Testis (tissue), 2 donors: ENCODE measurements at regions not wholly inside any gene's neighbourhood (a gene's known extent, or its start where the extent isn't known, plus 50 kb on each side); places are given as distances from the start of the nearest gene placed in this dataset.

ENCODE experiments used
- DNase-seq: peaks from one replicate; pipeline ENCODE4 v3.0.0-alpha.2; 2019
- H3K27ac ChIP-seq, 2 donors: fragments of 200-600 bp; sonication (generic); one replicate each; pipeline ENCODE4 v1.5.1; 2019
- H3K27me3 ChIP-seq: fragments of 200-600 bp; sonication (generic); one replicate; pipeline ENCODE4 v1.5.1; 2019
- H3K36me3 ChIP-seq: fragments of 200-600 bp; sonication (generic); one replicate; pipeline ENCODE4 v1.5.1; 2017; ENCODE audit warnings: low read depth; ENCODE audit errors: missing control alignments
- H3K4me1 ChIP-seq: fragments of 200-600 bp; sonication (generic); one replicate; pipeline ENCODE4 v1.5.1; 2019
- H3K4me3 ChIP-seq, 2 donors: fragments of 200-600 bp; sonication (generic); one replicate each; pipeline ENCODE4 v1.5.1; 2017 to 2019
- H3K9me3 ChIP-seq: fragments of 200-600 bp; sonication (generic); one replicate; pipeline ENCODE4 v1.5.1; 2017
- CTCF ChIP-seq, 3 experiments: fragments of 450-650 bp in 2 of 3; fragments of 200-600 bp in 1 of 3; sonication (generic) in 1 of 3; IDR thresholded peaks; one replicate each; pipeline ENCODE4 v1.5.1; 2016 to 2019; ENCODE audit warnings: antibody characterized with exemption in 3 of 3, mild to moderate bottlenecking in 2 of 3, moderate library complexity in 1 of 3
- POLR2A ChIP-seq: fragments of 450-650 bp; IDR thresholded peaks from one replicate; pipeline ENCODE4 v1.6.1; 2017; ENCODE audit warnings: antibody characterized with exemption, mild to moderate bottlenecking, moderate library complexity
- WGBS, 2 donors: methylation state at CpG; one replicate each; pipeline ENCODE4 v1.1.5; 2018; 5-methylcytosine and 5-hydroxymethylcytosine counted together
- intact Hi-C: fragments of 100-400 bp; cut with DNase I; formaldehyde crosslinking; loops from one replicate; pipeline ENCODE4 v1.15.1; 2023; ENCODE audit warnings: low total_unique reads

GRCh38 chr19:28730791-28731512 lies 482.0 kb downstream of the UQCRFS1 start:
- TF ChIP-seq POLR2A = no peak
- no peak for TF ChIP-seq CTCF (IDR thresholded peaks at IDR 0.05)

GRCh38 chr19:28727480-28728159 lies 485.3 kb downstream of the UQCRFS1 start:
- H3K9me3 ChIP-seq = no peaks in the 10 kb centered on the region
- TF ChIP-seq CTCF (IDR thresholded peaks at IDR 0.05) (peak in 1 of 3 experiments; percentile 39), POLR2A (no peak)
- intact Hi-C loops = no loop called here
- 9 to 55% methylated on average over 6 to 40 of the region's 49 CpGs for WGBS, 2 donors
- H3K27me3 ChIP-seq = no peaks in the 10 kb centered on the region
- peak; percentile 70 for DNase-seq
- no peak overlapping the region for H3K27ac ChIP-seq
- no peaks in the 10 kb centered on the region for H3K36me3 ChIP-seq
- peak overlapping the region; percentile 50 to 52 for H3K4me3 ChIP-seq
- H3K4me1 ChIP-seq = no peaks in the 10 kb centered on the region

More at GRCh38 chr19:28730791-28731512, 482.0 kb downstream of the UQCRFS1 start:
- no peaks in the 10 kb centered on the region for H3K27me3 ChIP-seq
- H3K4me1 ChIP-seq = no peaks in the 10 kb centered on the region
- intact Hi-C loops = no loop called here
- no peak for DNase-seq
- 80 to 84% methylated on average over 3 of the region's 3 CpGs for WGBS, 2 donors
- H3K4me3 ChIP-seq = no peak overlapping the region
- H3K27ac ChIP-seq = no peak overlapping the region
- H3K36me3 ChIP-seq = no peaks in the 10 kb centered on the region
- no peaks in the 10 kb centered on the region for H3K9me3 ChIP-seq

GRCh38 chr19:28726533-28727479 lies 486.1 kb downstream of the UQCRFS1 start:
- H3K27ac ChIP-seq = no peak overlapping the region
- H3K4me1 ChIP-seq = no peaks in the 10 kb centered on the region
- peak overlapping the region; percentile 50 to 52 for H3K4me3 ChIP-seq
- 20 to 22% methylated on average over 39 to 43 of the region's 46 CpGs for WGBS, 2 donors
- no peaks in the 10 kb centered on the region for H3K27me3 ChIP-seq
- no peak for TF ChIP-seq POLR2A
- TF ChIP-seq CTCF (IDR thresholded peaks at IDR 0.05) = no peak
- peak; percentile 17 for DNase-seq
- H3K36me3 ChIP-seq = no peaks in the 10 kb centered on the region
- no peaks in the 10 kb centered on the region for H3K9me3 ChIP-seq
- intact Hi-C loops = no loop called here

- Histone ChIP-seq H3K4me3 (no peak overlapping the region), H3K9me3 (no peaks in the 10 kb centered on the region), H3K4me1 (no peaks in the 10 kb centered on the region), H3K27me3 (no peaks in the 10 kb centered on the region), H3K27ac (no peak overlapping the region), H3K36me3 (no peaks in the 10 kb centered on the region)
- no peak for DNase-seq
- TF ChIP-seq POLR2A (no peak), CTCF (IDR thresholded peaks at IDR 0.05) (no peak)
- intact Hi-C loops = no loop called here
- WGBS, 2 donors = 89 to 95% methylated on average over 3 of the region's 3 CpGs
Observed at GRCh38 chr19:28718909-28719308, 494.0 kb downstream of the UQCRFS1 start.
